Stimulated activated CD8-positive, alpha-beta memory T cell treated with anti-CD3 and anti-CD28 coated beads, Interleukin-7, amount 100 ng/mL, for 4 hours (primary cell): ENCODE measurements at regions not wholly inside any gene's neighbourhood (a gene's known extent, or its start where the extent isn't known, plus 50 kb on each side); places are given as distances from the start of the nearest gene placed in this dataset.

ENCODE experiments used
- DNase-seq, 2 donors: peaks; one replicate each; pipeline ENCODE4 v3.0.0-alpha.2; 2020; ENCODE audit warnings: low read depth in 2 of 2

GRCh38 chr10:130623680-130624267 lies 487.6 kb downstream of the GLRX3 start:
- no peak for DNase-seq

GRCh38 chr10:130627346-130628045 lies 491.3 kb downstream of the GLRX3 start:
- DNase-seq, result no peak

GRCh38 chr10:130630135-130630534 lies 493.9 kb downstream of the GLRX3 start:
- no peak for DNase-seq

- DNase-seq, result no peak
Measured at GRCh38 chr10:130631142-130632096, 495.2 kb downstream of the GLRX3 start.

GRCh38 chr10:130634816-130635215 lies 498.6 kb downstream of the GLRX3 start:
- no peak for DNase-seq

- no peak for DNase-seq
Measured at GRCh38 chr10:130635528-130635927, 499.3 kb downstream of the GLRX3 start.

- DNase-seq, result no peak
Measured at GRCh38 chr10:130636313-130636930, 500.2 kb downstream of the GLRX3 start.

GRCh38 chr10:130637089-130637676 lies 501.0 kb downstream of the GLRX3 start:
- DNase-seq, result no peak

- no peak for DNase-seq
Measured at GRCh38 chr10:130638991-130639390, 502.8 kb downstream of the GLRX3 start.

GRCh38 chr10:130642926-130643325 lies 506.7 kb downstream of the GLRX3 start:
- DNase-seq, result no peak

GRCh38 chr10:130647341-130647740 lies 511.1 kb downstream of the GLRX3 start:
- no peak for DNase-seq

GRCh38 chr10:130648807-130649206 lies 512.6 kb downstream of the GLRX3 start:
- DNase-seq, result no peak

- DNase-seq, result no peak
Measured at GRCh38 chr10:130652544-130652943, 516.4 kb downstream of the GLRX3 start.

- no peak for DNase-seq
Measured at GRCh38 chr10:130652964-130653578, 516.9 kb downstream of the GLRX3 start.

- no peak for DNase-seq
Measured at GRCh38 chr10:130654726-130655125, 518.5 kb downstream of the GLRX3 start.

- no peak for DNase-seq
Measured at GRCh38 chr10:130655313-130656186, 519.4 kb downstream of the GLRX3 start.

- DNase-seq, result no peak
Measured at GRCh38 chr10:130656187-130656575, 520.0 kb downstream of the GLRX3 start.

- DNase-seq, result no peak
Measured at GRCh38 chr10:130656582-130657133, 520.5 kb downstream of the GLRX3 start.

GRCh38 chr10:130658687-130659290 lies 522.6 kb downstream of the GLRX3 start:
- no peak for DNase-seq

- DNase-seq, result no peak
Measured at GRCh38 chr10:130659528-130659927, 523.3 kb downstream of the GLRX3 start.
